ENCODE measurements at regions not wholly inside any gene's neighbourhood (a gene's known extent, or its start where the extent isn't known, plus 50 kb on each side); places are given as distances from the start of the nearest gene placed in this dataset.

DNA sequence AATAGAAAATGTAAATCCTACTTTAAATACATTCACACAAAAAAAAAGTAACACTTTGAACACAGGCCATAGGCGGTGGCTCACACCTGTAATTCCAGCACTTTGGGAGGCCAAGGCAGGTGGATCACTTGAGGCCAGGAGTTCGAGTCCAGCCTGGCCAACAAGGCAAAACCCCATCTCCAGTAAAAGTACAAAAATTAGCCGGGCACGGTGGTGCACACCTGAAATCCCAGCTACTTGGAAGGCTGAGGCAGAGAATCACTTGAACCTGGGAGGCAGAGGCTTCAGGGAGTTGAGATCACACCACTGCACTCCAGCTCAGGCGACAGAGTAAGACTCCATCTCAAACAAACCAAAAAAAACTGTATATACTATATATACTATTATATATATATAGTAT is 303.6 kb downstream of the BCL11A start:
- TF ChIP-seq POLR2AphosphoS5 (IDR thresholded peaks at IDR 0.05; ENCODE audit: low read depth, low read length): no peak
- TF ChIP-seq, protein P1, sequence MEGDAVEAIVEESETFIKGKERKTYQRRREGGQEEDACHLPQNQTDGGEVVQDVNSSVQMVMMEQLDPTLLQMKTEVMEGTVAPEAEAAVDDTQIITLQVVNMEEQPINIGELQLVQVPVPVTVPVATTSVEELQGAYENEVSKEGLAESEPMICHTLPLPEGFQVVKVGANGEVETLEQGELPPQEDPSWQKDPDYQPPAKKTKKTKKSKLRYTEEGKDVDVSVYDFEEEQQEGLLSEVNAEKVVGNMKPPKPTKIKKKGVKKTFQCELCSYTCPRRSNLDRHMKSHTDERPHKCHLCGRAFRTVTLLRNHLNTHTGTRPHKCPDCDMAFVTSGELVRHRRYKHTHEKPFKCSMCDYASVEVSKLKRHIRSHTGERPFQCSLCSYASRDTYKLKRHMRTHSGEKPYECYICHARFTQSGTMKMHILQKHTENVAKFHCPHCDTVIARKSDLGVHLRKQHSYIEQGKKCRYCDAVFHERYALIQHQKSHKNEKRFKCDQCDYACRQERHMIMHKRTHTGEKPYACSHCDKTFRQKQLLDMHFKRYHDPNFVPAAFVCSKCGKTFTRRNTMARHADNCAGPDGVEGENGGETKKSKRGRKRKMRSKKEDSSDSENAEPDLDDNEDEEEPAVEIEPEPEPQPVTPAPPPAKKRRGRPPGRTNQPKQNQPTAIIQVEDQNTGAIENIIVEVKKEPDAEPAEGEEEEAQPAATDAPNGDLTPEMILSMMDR (IDR thresholded peaks at IDR 0.05): no peak
- TF ChIP-seq, protein P2, sequence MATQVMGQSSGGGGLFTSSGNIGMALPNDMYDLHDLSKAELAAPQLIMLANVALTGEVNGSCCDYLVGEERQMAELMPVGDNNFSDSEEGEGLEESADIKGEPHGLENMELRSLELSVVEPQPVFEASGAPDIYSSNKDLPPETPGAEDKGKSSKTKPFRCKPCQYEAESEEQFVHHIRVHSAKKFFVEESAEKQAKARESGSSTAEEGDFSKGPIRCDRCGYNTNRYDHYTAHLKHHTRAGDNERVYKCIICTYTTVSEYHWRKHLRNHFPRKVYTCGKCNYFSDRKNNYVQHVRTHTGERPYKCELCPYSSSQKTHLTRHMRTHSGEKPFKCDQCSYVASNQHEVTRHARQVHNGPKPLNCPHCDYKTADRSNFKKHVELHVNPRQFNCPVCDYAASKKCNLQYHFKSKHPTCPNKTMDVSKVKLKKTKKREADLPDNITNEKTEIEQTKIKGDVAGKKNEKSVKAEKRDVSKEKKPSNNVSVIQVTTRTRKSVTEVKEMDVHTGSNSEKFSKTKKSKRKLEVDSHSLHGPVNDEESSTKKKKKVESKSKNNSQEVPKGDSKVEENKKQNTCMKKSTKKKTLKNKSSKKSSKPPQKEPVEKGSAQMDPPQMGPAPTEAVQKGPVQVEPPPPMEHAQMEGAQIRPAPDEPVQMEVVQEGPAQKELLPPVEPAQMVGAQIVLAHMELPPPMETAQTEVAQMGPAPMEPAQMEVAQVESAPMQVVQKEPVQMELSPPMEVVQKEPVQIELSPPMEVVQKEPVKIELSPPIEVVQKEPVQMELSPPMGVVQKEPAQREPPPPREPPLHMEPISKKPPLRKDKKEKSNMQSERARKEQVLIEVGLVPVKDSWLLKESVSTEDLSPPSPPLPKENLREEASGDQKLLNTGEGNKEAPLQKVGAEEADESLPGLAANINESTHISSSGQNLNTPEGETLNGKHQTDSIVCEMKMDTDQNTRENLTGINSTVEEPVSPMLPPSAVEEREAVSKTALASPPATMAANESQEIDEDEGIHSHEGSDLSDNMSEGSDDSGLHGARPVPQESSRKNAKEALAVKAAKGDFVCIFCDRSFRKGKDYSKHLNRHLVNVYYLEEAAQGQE (IDR thresholded peaks at IDR 0.05; ENCODE audit: insufficient read depth in 1 of 2, low read depth in 2 of 2, low read length in 1 of 2): no peak
